NOMO-1 treated with DMSO at 0.1 percent for 48 hours (cell line): ENCODE measurements at regions not wholly inside any gene's neighbourhood (a gene's known extent, or its start where the extent isn't known, plus 50 kb on each side); places are given as distances from the start of the nearest gene placed in this dataset.

ENCODE experiments used
- DNase-seq: peaks from one replicate; lab custom pipeline; 2025; ENCODE audit not compliant: unreplicated experiment; lab: John Stamatoyannopoulos, UW

DNA sequence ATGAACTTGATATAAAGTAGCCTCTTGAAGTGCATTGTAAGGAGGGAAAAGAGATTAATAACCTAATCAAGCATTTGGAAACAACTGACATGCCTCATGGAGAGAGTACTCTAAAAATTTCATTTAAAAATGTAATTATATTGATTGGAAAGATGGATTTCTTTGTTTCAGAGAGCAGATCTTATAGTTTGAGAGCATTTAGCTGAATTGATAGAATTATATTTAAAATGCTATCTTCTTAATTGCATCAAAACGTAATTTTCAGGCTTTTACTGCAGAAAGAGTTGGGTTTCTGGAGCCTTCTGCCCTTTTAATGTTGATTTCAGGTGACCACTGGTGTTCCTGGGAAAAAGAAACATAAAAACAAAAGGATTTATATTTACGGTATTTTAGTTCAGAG is 130.6 kb downstream of the EDN3 start:
- DNase-seq, result no peak

DNA sequence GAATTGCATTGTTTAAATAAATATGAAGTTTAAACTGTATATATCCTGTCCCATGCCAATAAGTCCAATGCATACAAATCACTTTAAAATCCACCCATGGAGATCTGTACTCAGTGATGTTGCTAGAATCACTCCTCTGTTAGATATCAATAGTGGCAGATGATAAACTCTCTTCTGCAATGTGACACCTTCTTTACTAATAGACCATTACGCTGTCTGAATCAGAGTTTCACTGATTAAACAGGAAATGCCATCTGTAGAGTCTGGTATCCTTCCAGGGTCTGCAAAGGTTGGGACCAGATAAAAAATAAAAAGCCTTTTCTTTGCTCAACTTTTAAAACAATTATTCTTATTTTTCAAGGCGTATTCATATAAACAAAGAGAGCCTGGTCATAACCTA is 134.5 kb downstream of the EDN3 start:
- DNase-seq, result no peak

DNA sequence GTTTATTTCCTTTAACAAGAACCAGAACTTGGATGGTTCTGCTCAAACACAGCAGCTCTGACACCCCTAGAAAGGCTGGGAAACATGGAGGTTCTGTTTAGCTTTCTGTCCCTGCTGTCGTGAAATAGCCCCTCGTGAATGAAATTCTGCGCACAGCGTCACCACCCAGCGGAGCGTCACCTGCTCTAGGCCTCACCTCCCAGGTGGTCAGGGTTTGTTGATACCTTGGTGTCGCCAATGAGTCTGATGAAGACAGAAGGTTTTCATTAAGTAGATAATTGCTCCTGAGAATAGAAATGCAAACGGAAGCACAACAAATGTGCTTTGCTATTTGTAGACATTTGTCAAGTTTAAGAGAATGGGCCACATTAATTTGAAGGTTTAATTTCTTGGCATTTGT is 135.1 kb downstream of the EDN3 start:
- no peak for DNase-seq

DNA sequence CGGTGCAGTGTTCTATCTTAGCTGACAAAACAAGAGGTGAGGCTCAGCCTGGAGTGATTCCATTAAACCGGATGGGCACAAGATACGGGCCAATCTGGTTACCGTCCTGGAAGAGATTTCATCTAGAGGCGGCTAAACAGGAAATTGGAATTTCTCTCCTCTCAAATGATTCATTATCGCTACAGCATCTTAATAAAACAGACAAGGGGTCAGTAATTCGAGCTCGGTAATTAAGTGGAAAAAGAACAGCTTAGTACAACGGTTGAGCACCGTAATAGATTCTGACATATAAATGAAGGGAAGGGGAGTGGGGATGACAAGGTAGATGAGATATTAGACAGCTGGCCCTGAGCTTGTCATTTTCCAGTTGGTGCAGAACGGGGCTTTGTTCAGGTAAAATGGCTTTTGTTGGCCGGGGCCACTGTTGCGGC is 137.2 kb downstream of the EDN3 start:
- DNase-seq, result no peak

DNA sequence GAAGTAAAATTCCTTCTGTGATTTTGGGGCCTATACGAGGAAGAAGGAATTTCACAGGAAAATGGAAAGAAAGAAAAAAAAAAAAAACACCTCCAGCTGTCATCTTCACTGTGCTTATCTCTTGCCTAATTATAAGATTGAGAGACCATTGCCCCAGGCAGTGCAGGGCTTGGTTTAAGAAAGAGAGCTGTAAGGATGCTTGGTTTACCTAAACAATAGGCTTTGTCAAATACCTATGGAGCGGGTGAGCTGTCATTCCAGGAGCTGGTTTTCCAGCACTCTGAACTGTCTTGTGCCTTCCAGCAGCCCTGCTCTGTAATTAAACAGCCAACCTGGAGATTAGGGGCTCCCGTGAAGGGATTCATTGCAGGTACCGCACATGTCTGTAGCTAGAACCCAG is 137.8 kb downstream of the EDN3 start:
- no peak for DNase-seq

DNA sequence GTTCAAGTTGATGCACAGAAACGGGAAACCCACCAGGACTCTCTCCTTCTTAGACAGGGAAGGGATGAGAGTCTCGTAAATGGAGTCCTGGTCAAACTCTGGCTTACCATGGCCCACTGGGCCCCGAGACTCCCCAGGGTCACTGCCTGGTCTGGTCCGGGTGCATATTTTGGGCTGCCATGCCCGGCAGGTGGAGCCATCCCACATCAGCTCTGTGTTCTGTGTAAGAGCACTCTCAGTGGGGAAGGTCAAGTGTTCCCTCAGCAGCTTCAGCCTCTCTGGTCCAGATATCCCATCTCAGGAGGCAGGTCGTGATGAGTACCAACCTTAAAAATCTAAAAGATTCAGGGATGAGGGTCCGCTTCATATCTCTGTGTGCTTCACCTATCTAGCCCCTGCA is 138.8 kb downstream of the EDN3 start:
- DNase-seq, result no peak

DNA sequence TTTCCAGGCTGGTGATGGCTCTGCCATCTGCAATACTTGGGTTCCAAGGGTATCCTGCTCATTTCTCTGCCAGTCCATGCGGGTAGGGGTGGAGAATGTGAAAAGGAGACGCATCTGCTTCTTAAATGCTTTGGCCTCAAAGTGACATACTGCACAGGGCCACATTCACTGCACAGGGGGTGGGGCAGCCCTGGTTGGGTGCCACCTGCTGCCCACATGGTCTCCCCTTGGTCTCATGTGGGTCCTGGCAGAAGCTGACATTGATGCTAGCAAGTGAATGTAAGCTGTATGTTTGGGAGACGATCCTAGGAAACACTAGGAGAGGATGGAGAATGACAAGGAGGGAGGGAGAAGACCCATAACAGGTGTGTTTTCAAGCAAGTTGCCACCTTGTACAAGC is 140.9 kb downstream of the EDN3 start:
- DNase-seq, result no peak

DNA sequence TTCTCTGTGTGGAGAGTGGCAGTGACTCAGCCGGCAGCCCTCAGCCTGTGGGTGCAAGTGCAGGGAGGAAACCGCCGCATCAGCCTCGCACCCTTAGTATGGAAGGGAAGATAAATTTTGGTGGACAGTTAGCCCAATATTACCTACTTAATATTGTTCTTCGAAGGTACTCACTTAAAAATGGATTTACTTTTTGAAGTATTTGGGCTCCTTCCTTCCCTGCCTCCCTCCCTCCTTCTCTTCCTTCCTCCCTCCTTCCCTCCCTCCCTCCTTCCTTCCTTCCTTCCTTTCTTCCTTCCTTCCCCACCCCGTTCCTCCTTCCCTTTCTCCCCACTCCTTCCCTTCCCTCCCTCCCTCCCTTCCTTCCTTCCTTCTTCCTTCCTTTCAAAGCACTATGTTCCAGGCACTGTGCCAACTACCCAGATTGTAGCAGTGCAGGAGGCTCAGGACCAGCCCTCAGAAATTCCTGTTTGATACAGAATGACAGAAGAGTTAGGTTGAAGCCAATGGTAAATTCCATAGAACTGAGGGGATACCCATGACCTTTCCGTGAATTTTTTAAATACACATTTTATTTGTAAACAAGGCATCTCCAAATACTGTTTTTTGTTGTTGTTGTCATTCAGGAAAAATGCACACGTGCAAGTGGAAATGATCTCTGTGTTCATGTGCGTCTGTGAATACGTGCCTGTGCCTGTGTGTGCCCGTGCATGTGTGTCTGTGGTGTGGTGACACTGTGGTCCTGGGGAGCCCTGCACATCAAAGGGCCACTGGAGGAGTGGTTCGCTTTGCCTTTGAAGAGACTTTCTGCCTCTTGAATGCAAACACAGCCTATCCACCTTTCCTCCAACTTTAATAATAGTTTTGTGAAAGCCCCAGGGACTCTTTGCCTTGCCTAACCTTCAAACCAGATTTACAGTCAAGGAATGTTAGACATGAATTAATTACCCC is 141.7 kb downstream of the EDN3 start:
- DNase-seq, result no peak

DNA sequence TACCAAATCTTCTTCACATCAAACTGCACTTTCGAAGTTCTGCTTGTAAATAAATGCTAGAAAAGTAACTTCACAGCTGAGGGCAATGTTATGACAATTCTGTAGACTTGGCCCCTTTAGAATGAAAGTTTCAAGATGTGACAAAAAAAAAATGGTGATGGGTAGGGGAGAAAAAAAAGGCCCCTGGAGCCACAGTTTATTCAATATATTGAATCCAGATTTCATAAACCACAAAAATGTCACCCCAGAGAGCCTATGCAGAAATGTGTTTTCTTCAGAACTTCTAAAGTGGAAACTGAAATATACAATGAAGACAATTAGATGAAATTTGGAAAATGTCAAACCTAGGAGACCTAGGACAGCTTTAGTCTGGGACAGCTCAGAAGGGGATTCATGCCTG is 143.1 kb downstream of the EDN3 start:
- DNase-seq, result no peak

DNA sequence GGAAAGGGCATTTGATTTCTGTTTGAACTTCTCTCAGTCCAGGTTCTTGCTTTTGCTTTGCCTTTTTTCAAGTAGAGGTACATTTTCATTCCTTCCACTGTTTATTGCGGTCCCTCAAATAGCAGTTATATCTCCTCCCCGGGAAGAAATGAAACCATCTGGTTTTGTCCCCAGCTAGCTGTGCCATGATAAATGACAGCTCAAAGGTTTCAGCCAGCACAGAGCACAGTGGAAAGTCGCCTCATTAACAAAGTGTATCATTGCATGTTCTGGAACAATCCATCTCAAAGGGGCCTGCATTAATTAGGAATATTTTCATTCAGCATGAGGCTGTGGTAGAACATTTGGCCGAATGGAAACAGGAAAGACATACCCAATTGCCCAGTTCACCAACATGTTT is 146.0 kb downstream of the EDN3 start:
- no peak for DNase-seq

DNA sequence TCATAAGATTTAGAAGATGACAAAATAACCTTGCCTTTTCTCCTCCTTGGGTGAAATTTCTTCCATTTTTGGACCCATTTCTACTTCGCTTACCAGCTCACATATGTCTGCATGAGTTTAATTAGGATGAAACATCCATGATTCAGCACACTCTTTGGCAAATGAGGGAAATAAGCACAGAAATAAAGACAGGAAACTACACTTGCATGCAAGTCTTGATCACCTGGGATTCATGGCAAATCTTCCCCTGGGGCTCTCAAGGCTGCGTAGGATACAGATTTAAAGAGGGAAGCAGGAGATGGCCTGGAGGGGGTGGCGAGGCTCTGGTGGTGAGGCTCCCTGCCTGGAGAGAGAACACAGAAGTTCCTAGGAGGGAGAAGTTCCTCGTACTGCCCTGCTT is 147.8 kb downstream of the EDN3 start:
- no peak for DNase-seq

DNA sequence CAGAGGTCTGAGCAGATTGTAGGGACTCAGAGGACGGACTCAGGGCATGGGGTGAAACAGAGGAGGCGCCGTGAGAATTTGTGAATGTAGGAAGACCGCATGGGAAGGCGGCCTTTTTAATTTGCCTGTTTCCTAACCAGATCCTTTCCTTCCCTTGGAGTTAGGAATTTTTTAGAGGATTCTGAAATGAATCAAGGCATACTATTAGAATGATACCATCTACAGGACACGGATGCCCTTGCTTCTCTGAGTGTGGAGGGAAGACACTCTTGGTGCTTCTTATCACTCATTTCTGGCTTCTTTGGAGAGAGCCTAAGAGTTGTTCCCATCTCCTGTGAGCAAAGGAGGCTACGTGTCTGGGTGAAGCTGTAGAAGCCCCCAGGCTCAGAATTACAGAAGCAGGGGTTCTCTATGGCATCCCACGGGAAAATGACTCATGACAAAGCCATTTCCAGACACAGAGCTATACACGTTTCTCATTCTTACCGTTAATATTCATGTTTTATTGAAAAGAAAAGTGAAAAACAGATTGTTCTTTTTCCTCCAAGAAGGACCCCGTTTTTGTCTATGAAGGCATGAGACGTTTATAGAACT is 148.5 kb downstream of the EDN3 start:
- no peak for DNase-seq

DNA sequence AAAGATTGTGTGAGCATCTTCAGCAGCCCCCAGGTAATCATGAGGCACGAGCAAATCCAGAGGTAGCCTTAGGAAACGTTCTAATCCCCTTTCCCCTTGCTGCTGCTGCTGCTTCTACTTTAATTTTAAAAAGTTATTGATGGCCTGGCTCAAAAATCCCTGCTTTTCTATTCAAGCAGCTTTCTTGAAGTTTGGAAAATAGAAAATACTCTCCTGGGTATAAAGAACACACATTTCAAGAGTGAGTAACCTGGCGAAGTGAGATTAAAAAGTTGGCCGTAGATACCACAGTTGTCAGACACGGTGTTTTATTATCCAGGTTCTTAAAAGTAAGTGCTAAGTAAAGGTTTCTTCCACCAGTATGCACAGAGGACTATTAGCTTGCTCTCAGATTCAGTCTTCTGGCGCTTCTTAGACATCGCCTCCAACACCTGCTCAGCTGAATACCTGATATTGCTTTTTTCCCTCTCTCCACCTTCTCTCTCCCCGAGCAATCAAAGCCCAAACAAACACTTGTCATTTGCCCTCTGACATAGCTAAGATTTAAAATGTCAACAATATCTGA is 150.7 kb downstream of the EDN3 start:
- DNase-seq, result no peak

DNA sequence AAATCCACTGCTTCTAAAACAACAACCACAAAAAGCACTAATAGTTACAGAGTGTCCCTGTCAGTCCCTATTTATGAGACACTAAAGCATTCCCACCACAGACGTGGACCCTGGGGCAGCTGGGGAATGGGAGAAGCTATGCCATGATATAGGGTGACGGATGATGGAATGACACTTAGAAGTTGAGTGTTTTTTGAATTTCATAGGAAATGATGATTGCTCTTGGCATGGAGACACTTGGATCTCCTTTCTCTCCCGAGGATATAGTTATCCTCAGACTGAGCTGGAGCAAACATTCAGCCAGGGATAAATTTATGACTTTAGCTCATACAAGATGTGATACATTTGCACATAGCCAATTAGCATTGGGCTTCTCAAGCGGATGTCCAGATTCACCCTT is 151.2 kb downstream of the EDN3 start:
- DNase-seq, result no peak

DNA sequence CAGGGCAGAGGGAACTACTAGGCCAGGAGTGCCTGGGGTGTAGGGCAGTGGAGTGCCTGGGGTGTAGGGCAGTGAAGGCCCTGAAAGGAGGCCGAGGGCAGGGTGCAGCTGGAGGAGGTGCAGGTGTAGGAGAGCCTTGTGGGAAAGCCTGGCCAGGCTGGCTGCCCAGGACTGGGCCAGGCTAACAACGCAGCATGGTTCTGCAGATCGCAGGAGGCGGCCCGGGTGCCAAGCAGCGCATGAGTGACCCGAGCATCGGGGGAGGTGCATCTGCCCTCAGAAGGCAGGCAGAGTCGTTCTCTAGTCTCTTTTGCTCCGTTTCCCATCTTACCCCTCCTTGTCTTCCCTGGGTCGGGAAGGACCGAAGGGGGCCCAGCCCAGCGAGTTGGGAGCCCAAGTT is 151.5 kb upstream of the PHACTR3 start:
- DNase-seq, result no peak

DNA sequence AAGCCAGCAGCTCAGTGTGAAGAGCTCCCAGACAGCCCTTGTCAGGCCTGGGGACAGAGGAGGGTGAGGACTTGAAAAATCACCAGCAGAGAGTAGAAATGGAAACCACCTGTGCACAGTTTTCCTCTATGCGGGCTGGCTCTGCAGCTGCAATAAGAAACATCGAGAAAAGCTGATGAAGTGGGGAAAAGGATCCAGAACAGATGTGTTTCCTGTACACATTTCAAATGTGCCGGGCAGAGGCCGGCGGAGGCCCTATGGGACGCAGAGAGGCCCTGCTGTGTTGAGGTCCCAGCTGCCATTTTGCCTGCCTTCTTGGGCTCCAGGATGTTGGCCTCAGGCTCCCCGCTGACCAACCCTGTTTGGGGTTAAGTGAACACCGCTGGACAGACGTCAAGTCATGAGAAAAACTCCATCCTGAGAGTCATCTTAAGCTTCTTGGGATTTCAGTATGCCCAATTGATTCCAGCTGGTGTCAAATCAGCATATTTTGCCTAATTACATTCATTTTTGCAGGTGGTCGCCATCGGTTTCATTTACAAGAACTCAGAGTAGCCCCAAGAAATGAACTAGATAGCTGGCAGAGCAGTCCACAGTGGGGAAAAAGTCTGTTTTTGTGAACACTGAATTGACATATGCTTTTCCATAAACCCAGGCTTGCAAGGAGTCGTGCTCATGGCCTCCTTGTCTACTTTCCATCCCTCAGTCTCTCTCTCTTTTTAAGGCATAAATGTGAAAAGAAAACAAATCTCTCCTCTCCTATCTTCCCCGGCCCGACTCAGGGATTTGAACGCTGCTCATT is 150.4 kb upstream of the PHACTR3 start:
- no peak for DNase-seq

DNA sequence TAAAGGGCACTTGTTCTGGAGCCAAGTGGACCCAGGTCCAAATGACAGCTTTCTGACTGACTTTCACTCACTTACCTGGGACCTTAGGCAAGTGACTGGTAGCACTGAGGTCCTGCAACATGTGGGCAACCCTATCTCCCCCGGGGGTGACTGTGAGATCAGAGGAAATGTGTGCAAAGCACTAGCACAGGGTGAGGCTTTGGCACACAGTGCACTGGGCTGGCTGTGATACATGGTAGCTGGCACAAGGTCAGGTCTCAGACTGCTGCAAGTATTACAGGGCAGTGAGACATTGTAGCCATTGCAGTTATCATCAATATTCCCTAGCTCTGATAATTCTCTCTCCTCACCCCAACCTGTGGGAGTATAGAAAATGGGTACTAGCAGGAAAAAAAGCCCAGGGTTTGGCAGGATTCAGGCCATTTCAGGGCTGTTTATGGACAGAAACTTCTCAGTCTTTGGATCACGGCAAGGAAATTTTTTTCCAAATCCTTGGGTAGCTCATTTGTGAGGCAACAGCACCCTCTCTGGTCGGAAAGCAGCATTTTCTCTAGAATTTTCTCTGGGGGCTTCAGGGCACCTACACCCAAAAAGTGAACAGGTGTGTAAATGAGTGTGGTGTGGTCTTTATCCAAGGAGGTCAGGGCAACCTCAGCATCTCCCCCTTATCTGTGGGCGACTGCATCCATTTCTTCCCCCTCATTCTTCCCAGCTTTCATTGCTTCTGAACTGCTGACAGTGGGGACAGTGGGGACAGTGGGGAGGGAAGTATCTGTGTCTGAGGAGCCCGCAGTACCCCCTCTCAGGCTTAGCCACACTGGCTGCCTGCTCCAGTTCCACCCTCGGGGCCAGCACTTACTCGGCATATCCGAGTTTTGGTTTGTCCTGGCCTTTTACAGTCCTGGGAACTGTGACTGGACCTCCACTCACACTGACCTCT is 148.7 kb upstream of the PHACTR3 start:
- no peak for DNase-seq

DNA sequence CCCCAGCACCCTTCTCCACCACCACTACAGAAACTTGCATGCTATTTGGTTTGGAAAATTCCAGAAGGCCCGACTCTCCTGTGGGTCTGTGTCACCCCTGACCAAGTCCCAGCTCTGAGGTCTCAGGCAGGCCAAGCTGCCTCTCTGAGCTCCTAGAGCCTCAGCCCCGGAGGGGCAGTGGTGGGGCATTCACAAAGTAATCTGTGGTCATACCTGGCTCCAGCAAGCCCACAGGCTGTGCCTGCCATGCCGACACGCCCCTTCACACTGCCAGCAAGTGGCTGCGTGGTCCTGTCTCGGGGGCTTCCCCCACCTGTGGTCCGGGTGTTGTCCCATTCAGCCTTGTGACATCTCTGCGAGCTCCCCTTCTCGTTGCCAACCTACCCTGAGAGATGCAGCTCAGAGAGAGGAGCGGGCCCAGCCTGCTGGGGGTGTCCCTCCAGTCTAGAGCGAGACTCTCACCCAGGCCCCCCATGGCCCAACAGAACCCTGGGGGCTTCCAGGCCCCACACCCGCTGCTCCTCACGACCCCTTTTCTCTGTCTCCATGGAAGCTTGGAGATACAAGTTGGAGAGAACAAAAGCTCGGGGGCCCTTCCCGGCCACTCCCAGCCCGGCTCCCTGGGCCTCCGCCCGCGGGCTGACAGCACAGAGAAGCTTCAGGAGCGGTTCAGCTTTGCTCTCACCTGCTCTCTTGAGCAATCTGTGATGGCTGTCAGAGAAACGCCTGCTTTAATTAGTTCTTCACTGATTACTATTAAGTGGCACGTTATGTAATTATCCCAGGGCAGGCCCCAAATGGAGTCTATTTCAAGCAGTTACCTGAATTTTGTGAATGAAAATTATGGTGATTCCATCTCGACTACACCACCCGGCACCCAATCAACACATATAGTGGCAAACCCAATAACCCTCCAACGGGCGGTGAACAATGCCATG is 147.7 kb upstream of the PHACTR3 start:
- DNase-seq, result no peak

DNA sequence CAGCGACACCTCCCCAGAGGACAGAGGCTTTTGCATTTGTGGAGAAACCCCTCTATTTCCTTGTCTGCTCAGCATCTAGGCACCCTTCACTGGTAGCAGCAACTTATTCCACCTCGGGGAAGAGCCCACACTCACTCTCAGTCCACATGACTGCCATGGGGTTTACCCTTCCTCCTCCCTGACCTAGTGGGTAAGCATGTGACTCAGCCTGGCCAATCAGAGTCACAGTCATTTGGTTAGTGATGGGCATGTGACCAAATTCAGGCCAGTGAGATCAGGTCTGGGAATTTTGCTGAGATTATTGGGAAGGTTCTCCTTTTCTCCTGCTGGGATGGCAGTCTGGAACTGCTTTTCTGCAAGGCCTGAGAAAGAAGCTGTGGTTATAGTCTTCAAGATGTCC is 145.7 kb upstream of the PHACTR3 start:
- DNase-seq, result no peak
